Lower leg skin (tissue), 4 donors: ENCODE measurements at regions not wholly inside any gene's neighbourhood (a gene's known extent, or its start where the extent isn't known, plus 50 kb on each side); places are given as distances from the start of the nearest gene placed in this dataset.
"Not testable (repeated sequence)": the region's sequence is repeated elsewhere in the genome, so short reads cannot be mapped to it uniquely, and the experiment has no call there.

ENCODE experiments used
- DNase-seq, 2 donors: peaks; one replicate each; pipeline ENCODE4 v3.0.0-alpha.2; 2019; ENCODE audit warnings: low spot score in 2 of 2
- H3K4me3 ChIP-seq: fragments of 200-600 bp; sonication (generic); 2 replicates; pipeline ENCODE4 v1.5.1; 2017; ENCODE audit warnings: mild to moderate bottlenecking, low read depth; ENCODE audit not compliant: poor library complexity, severe bottlenecking
- CTCF ChIP-seq, 3 donors: fragments of 450-650 bp; IDR thresholded peaks; one replicate each; pipeline ENCODE4 v1.5.1; 2016; ENCODE audit warnings: antibody characterized with exemption in 3 of 3, mild to moderate bottlenecking in 3 of 3, moderate library complexity in 2 of 3
- POLR2A ChIP-seq, 2 donors: fragments of 450-650 bp; IDR thresholded peaks; one replicate each; pipeline ENCODE4 v1.6.1; 2016 to 2017; ENCODE audit warnings: antibody characterized with exemption in 2 of 2, mild to moderate bottlenecking in 1 of 2, moderate library complexity in 1 of 2
- WGBS, 2 donors: methylation state at CpG; one replicate each; pipeline ENCODE4 v1.1.5; 2018; 5-methylcytosine and 5-hydroxymethylcytosine counted together
- intact Hi-C: fragments of 100-400 bp; cut with DNase I; formaldehyde crosslinking; loops from one replicate; pipeline ENCODE4 v1.15.0; 2023; ENCODE audit warnings: low total_unique reads

GRCh38 chr5:17978954-17979353 lies 344.7 kb downstream of the TAF11L14 start:
- TF ChIP-seq POLR2A (IDR thresholded peaks at IDR 0.05) (no peak), CTCF (IDR thresholded peaks at IDR 0.05) (no peak)
- no peak for DNase-seq
- intact Hi-C loops, result no loop called here
- WGBS, 2 donors, result 76 to 85% methylated on average over 2 of the region's 2 CpGs
- H3K4me3 ChIP-seq, result no peak overlapping the region

GRCh38 chr5:17982626-17983025 lies 348.4 kb downstream of the TAF11L14 start:
- WGBS, 2 donors, result 95 to 98% methylated on average over 3 of the region's 3 CpGs
- H3K4me3 ChIP-seq, DNase-seq, intact Hi-C loops: not testable (repeated sequence)

GRCh38 chr5:17989036-17989435 lies 354.8 kb downstream of the TAF11L14 start:
- DNase-seq, result no peak
- intact Hi-C loops, result no loop called here
- WGBS, 2 donors, result 83 to 86% methylated on average over 4 of the region's 4 CpGs
- TF ChIP-seq CTCF (IDR thresholded peaks at IDR 0.05), result no peak
- TF ChIP-seq POLR2A (IDR thresholded peaks at IDR 0.05), result no peak
- H3K4me3 ChIP-seq, result no peak overlapping the region

- H3K4me3 ChIP-seq, result no peak overlapping the region
- no peak for TF ChIP-seq POLR2A (IDR thresholded peaks at IDR 0.05)
- TF ChIP-seq CTCF (IDR thresholded peaks at IDR 0.05), result no peak
- intact Hi-C loops, result no loop called here
- 54 to 69% methylated on average over 6 of the region's 6 CpGs for WGBS, 2 donors
- no peak for DNase-seq
Measured at GRCh38 chr5:17989567-17990563, 355.6 kb downstream of the TAF11L14 start.

- 75 to 90% methylated on average over 2 of the region's 2 CpGs for WGBS, 2 donors
Measured at GRCh38 chr5:17991775-17992174, 357.5 kb downstream of the TAF11L14 start.

More at GRCh38 chr5:17991775-17992174, 357.5 kb downstream of the TAF11L14 start:
- intact Hi-C loops, result no loop called here
- no peak for DNase-seq
- no peak overlapping the region for H3K4me3 ChIP-seq
- no peak for TF ChIP-seq POLR2A (IDR thresholded peaks at IDR 0.05)
- TF ChIP-seq CTCF (IDR thresholded peaks at IDR 0.05), result no peak
